ENCODE measurements at regions not wholly inside any gene's neighbourhood (a gene's known extent, or its start where the extent isn't known, plus 50 kb on each side); places are given as distances from the start of the nearest gene placed in this dataset.

DNA sequence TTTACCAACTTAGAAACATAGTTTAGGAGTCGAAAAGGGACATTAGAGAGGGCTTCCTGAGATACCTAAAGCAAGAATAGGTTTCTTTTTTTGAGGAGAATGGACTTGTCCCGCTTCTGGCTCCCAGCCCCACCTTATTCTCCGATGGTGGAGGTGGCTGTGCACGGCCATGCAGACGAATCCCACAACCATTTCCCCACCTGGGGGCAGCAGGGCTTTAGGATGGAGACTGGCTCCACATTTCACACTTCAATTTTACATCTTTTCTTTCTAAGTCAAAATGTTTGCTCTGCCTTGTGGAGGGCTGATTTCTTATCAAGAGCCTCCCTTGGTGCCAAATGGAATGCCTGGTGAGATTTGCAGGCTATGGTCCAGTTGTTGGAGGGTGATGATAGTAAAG is 118.5 kb downstream of the GLRX3 start:
- Histone ChIP-seq H3K18ac (ENCODE audit: low read depth, low read length) (no peak overlapping the region), H3K9ac (ENCODE audit: low read depth, low read length) (no peak overlapping the region), H3K23ac (ENCODE audit: low read depth, low read length) (no peak overlapping the region), H4K8ac (ENCODE audit: low read depth in 2 of 2, low read length in 2 of 2) (no peak overlapping the region), H2BK20ac (ENCODE audit: low read depth, low read length) (no peak overlapping the region), H3K9me1 (ENCODE audit: insufficient read depth, low read length) (no peaks in the 10 kb centered on the region), H4K5ac (ENCODE audit: low read depth, low read length) (no peak overlapping the region), H3K4me1 (ENCODE audit: control insufficient read depth, insufficient read depth, low read length) (no peaks in the 10 kb centered on the region), H3K9me3 (ENCODE audit: control insufficient read depth, insufficient read depth, low read length) (peaks cover 40% of the 10 kb centered on the region), H3K56ac (ENCODE audit: extremely low read depth, insufficient read depth, low read length) (no peak overlapping the region), H2BK5ac (ENCODE audit: low read depth, low read length, poor library complexity, severe bottlenecking) (no peak overlapping the region), H2BK120ac (ENCODE audit: low read depth, low read length) (no peak overlapping the region), H3K27ac (ENCODE audit: insufficient read depth, low read length) (no peak overlapping the region), H2AK9ac (replicated peaks; ENCODE audit: low read depth, low read length, poor library complexity) (no peak overlapping the region), H3K27me3 (ENCODE audit: control insufficient read depth, insufficient read depth, low read length) (no peaks in the 10 kb centered on the region), H3K4me3 (ENCODE audit: insufficient read depth, low read depth, low read length) (no peak overlapping the region), H2BK15ac (ENCODE audit: low read depth, low read length) (no peak overlapping the region), H3K4ac (ENCODE audit: low read depth, low read length) (no peak overlapping the region), H3K14ac (replicated peaks; ENCODE audit: low read depth, low read length) (no peak overlapping the region), H3K79me1 (ENCODE audit: low read depth in 1 of 2, low read length in 2 of 2) (no peaks in the 10 kb centered on the region), H2AK5ac (ENCODE audit: low read depth, low read length) (no peak overlapping the region), H3K36me3 (ENCODE audit: control insufficient read depth, insufficient read depth, low read length) (no peaks in the 10 kb centered on the region), H4K20me1 (ENCODE audit: insufficient read depth, low read length) (no peaks in the 10 kb centered on the region), H4K91ac (ENCODE audit: insufficient read depth, low read depth, low read length) (no peak overlapping the region), H3K4me2 (ENCODE audit: low read depth, low read length) (no peak overlapping the region), H2AFZ (replicated peaks; ENCODE audit: low read length, poor library complexity) (no peak overlapping the region)
- no TSS peak for BruUV-seq (replicated peaks)
- dilution Hi-C loops (cut with HindIII; ENCODE audit: low sequenced_read_pairs, unreplicated experiment): no loop called here
- ATAC-seq (ENCODE audit: low read depth) (no peak), DNase-seq (no peak)
- intact Hi-C loops (cut with micrococcal nuclease): no loop called here
- in situ Hi-C loops (cut with MboI; ENCODE audit: low sequenced_read_pairs): no loop called here
- WGBS, 2 experiments (ENCODE audit: extremely low coverage in 2 of 2, insufficient read length in 1 of 2): no CpG with 5 or more reads among the region's 5 CpGs
- CTCF ChIA-PET: no interaction called here
- TF ChIP-seq FOS (IDR thresholded peaks at IDR 0.05; ENCODE audit: low read depth, low read length) (no peak), CEBPB (IDR thresholded peaks at IDR 0.05; ENCODE audit: low read depth, low read length) (no peak), POLR2A (IDR thresholded peaks at IDR 0.05; ENCODE audit: low read depth, low read length) (no peak), MXI1 (IDR thresholded peaks at IDR 0.05; ENCODE audit: borderline replicate concordance, low read depth, low read length) (no peak), MAFK (IDR thresholded peaks at IDR 0.05; ENCODE audit: low read depth, low read length) (no peak), SMC3 (IDR thresholded peaks at IDR 0.05; ENCODE audit: low read depth, low read length) (no peak), RFX5 (IDR thresholded peaks at IDR 0.05; ENCODE audit: low read depth, low read length) (no peak)
- TF ChIP-seq, protein P1, sequence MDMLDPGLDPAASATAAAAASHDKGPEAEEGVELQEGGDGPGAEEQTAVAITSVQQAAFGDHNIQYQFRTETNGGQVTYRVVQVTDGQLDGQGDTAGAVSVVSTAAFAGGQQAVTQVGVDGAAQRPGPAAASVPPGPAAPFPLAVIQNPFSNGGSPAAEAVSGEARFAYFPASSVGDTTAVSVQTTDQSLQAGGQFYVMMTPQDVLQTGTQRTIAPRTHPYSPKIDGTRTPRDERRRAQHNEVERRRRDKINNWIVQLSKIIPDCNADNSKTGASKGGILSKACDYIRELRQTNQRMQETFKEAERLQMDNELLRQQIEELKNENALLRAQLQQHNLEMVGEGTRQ (IDR thresholded peaks at IDR 0.05; ENCODE audit: low read depth, low read length): no peak
- POLR2A ChIA-PET (ENCODE audit: unreplicated experiment): no interaction called here
